ENCODE measurements at regions not wholly inside any gene's neighbourhood (a gene's known extent, or its start where the extent isn't known, plus 50 kb on each side); places are given as distances from the start of the nearest gene placed in this dataset.

GRCh38 chr12:131494741-131495524, 216.0 kb upstream of the SFSWAP start:
- no peaks in the 10 kb centered on the region for H3K36me3 ChIP-seq (ENCODE audit: control insufficient read depth, insufficient read depth, low read length)
- no peak overlapping the region for H3K4me3 ChIP-seq (ENCODE audit: low read depth, low read length)
- H3K27me3 ChIP-seq (ENCODE audit: control insufficient read depth, insufficient read depth, low read length), result no peaks in the 10 kb centered on the region
- no peak for TF ChIP-seq CTCF (IDR thresholded peaks at IDR 0.05; ENCODE audit: insufficient read depth, low read length, poor library complexity, severe bottlenecking)
- no peak for DNase-seq (ENCODE audit: low read depth)

- Histone ChIP-seq H3K27me3 (ENCODE audit: control insufficient read depth, insufficient read depth, low read length) (no peaks in the 10 kb centered on the region), H3K36me3 (ENCODE audit: control insufficient read depth, insufficient read depth, low read length) (no peaks in the 10 kb centered on the region), H3K4me3 (ENCODE audit: low read depth, low read length) (no peak overlapping the region)
- no peak for DNase-seq (ENCODE audit: low read depth)
- TF ChIP-seq CTCF (IDR thresholded peaks at IDR 0.05; ENCODE audit: insufficient read depth, low read length, poor library complexity, severe bottlenecking), result no peak
Observed at GRCh38 chr12:131497966-131498365, 212.9 kb upstream of the SFSWAP start.

DNA sequence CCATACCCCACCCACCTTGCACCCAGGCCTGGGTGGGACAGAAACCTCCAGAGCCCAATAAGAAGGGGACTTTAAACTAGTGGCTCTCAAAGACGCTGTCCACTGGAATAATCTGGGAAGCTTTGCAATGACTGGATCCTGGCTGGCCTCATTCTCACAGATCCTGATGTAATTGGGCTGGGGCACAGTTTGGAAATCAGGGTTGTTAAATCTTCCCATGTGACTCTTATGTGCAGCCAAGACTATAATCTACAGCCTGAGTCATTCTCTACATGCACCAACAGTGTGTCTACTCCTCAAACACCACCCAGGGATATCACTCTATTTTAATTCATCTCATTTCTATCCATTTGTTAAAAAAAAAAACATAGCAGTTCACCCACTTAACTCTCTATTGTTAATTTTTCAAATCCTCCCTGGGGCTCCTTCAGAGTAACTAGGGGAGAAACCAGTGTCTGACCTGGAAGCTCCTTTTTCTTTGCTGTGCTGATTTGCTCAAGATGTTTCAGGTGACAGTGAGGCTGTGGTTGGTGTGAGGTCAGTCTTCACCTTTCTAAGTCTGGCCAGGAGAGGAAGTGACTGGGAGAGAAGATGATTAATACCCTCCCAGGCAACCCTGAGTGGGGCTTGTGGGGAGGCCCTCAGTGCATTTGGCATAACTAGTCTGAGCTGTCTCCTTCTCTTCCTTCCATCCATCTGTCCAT, 211.6 kb upstream of the SFSWAP start:
- no peak for TF ChIP-seq CTCF (IDR thresholded peaks at IDR 0.05; ENCODE audit: insufficient read depth, low read length, poor library complexity, severe bottlenecking)
- no peak for DNase-seq (ENCODE audit: low read depth)
- Histone ChIP-seq H3K27me3 (ENCODE audit: control insufficient read depth, insufficient read depth, low read length) (no peaks in the 10 kb centered on the region), H3K36me3 (ENCODE audit: control insufficient read depth, insufficient read depth, low read length) (no peaks in the 10 kb centered on the region), H3K4me3 (ENCODE audit: low read depth, low read length) (no peak overlapping the region)

- H3K36me3 ChIP-seq (ENCODE audit: control insufficient read depth, insufficient read depth, low read length), result no peaks in the 10 kb centered on the region
- H3K27me3 ChIP-seq (ENCODE audit: control insufficient read depth, insufficient read depth, low read length), result no peaks in the 10 kb centered on the region
- no peak for TF ChIP-seq CTCF (IDR thresholded peaks at IDR 0.05; ENCODE audit: insufficient read depth, low read length, poor library complexity, severe bottlenecking)
- no peak overlapping the region for H3K4me3 ChIP-seq (ENCODE audit: low read depth, low read length)
- no peak for DNase-seq (ENCODE audit: low read depth)
Observed at GRCh38 chr12:131499864-131500190, 211.1 kb upstream of the SFSWAP start.

GRCh38 chr12:131500564-131500963, 210.3 kb upstream of the SFSWAP start:
- H3K4me3 ChIP-seq (ENCODE audit: low read depth, low read length), result no peak overlapping the region
- DNase-seq (ENCODE audit: low read depth), result no peak
- TF ChIP-seq CTCF (IDR thresholded peaks at IDR 0.05; ENCODE audit: insufficient read depth, low read length, poor library complexity, severe bottlenecking), result no peak
- H3K36me3 ChIP-seq (ENCODE audit: control insufficient read depth, insufficient read depth, low read length), result no peaks in the 10 kb centered on the region
- H3K27me3 ChIP-seq (ENCODE audit: control insufficient read depth, insufficient read depth, low read length), result no peaks in the 10 kb centered on the region
